Breast epithelium (tissue), 3 donors: ENCODE measurements at regions not wholly inside any gene's neighbourhood (a gene's known extent, or its start where the extent isn't known, plus 50 kb on each side); places are given as distances from the start of the nearest gene placed in this dataset.

ENCODE experiments used
- CTCF ChIP-seq, 3 donors: fragments of 450-650 bp; IDR thresholded peaks; one replicate each; pipeline ENCODE4 v1.5.1; 2016 to 2017; ENCODE audit warnings: antibody characterized with exemption in 3 of 3, mild to moderate bottlenecking in 3 of 3, moderate library complexity in 3 of 3
- POLR2A ChIP-seq: fragments of 450-650 bp; IDR thresholded peaks from one replicate; pipeline ENCODE4 v1.6.1; 2016; ENCODE audit warnings: antibody characterized with exemption, mild to moderate bottlenecking, moderate library complexity
- POLR2AphosphoS5 ChIP-seq, 3 donors: sonication (generic); formaldehyde crosslinking; IDR thresholded peaks; one replicate each; pipeline ENCODE4 v1.6.1; 2017; ENCODE audit warnings: antibody characterized with exemption in 3 of 3

- no peak for TF ChIP-seq CTCF (IDR thresholded peaks at IDR 0.05)
- no peak for TF ChIP-seq POLR2A
- TF ChIP-seq POLR2AphosphoS5 (IDR thresholded peaks at IDR 0.05) = no peak
Measured at GRCh38 chr5:83837265-83837907, 116.7 kb upstream of the HAPLN1 start.
